SU-DHL-6 (cell line): ENCODE measurements at regions not wholly inside any gene's neighbourhood (a gene's known extent, or its start where the extent isn't known, plus 50 kb on each side); places are given as distances from the start of the nearest gene placed in this dataset.

Source experiments
- H2AFZ ChIP-seq: fragments of 200-600 bp; sonication (generic); 2 replicates; pipeline ENCODE4 v1.6.1; 2014; ENCODE audit warnings: low read depth, mild to moderate bottlenecking, moderate library complexity, mixed read lengths, antibody characterized with exemption, low read length; ENCODE audit not compliant: severe bottlenecking
- H3F3A ChIP-seq: fragments of 200-600 bp; shearing (Covaris generic); 2 replicates; pipeline ENCODE4 v1.6.0; 2016; ENCODE audit warnings: antibody characterized with exemption, mild to moderate bottlenecking; ENCODE audit not compliant: insufficient read depth
- H3K27ac ChIP-seq: fragments of 200-600 bp; sonication (generic); 2 replicates; pipeline ENCODE4 v1.5.1; 2016; ENCODE audit warnings: low read depth, mild to moderate bottlenecking, low read length, moderate library complexity, mixed read lengths
- H3K27me3 ChIP-seq: fragments of 200-600 bp; sonication (generic), shearing (Covaris generic); 2 replicates; pipeline ENCODE4 v1.6.0; 2014; ENCODE audit warnings: mild to moderate bottlenecking, low read length
- H3K36me3 ChIP-seq: fragments of 200-600 bp; sonication (generic); 2 replicates; pipeline ENCODE4 v1.6.1; 2014; ENCODE audit warnings: mild to moderate bottlenecking, low read length, mixed read lengths
- H3K4me2 ChIP-seq: fragments of 300-600, 200-600 bp; shearing (Covaris generic), sonication (generic); 2 replicates; pipeline ENCODE4 v1.6.0; 2014; ENCODE audit warnings: low read length, low read depth, mild to moderate bottlenecking; ENCODE audit not compliant: poor library complexity, severe bottlenecking
- H3K4me3 ChIP-seq: fragments of 200-600 bp; sonication (generic); 2 replicates; pipeline ENCODE4 v1.5.1; 2014; ENCODE audit warnings: antibody characterized with exemption, low read length, mild to moderate bottlenecking, mixed read lengths; ENCODE audit not compliant: insufficient read depth, poor library complexity, severe bottlenecking
- H3K79me2 ChIP-seq: fragments of 200-600 bp; sonication (generic); 2 replicates; pipeline ENCODE4 v1.6.1; 2014; ENCODE audit warnings: mild to moderate bottlenecking, low read length, moderate library complexity; ENCODE audit not compliant: insufficient read depth
- H3K9ac ChIP-seq: fragments of 200-600 bp; sonication (generic); 2 replicates; pipeline ENCODE4 v1.7.0; 2014; ENCODE audit warnings: mild to moderate bottlenecking, low read length
- H3K9me2 ChIP-seq: fragments of 200-600 bp; sonication (generic); replicated peaks from 2 replicates; pipeline ENCODE4 v1.6.1; 2014; ENCODE audit warnings: low read length; ENCODE audit not compliant: insufficient read depth
- H3K9me3 ChIP-seq: fragments of 200-600 bp; sonication (generic); 2 replicates; pipeline ENCODE4 v1.6.1; 2014; ENCODE audit warnings: low read length, mixed read lengths; ENCODE audit not compliant: insufficient read depth
- H4K20me1 ChIP-seq: fragments of 200-600 bp; sonication (generic); 2 replicates; pipeline ENCODE4 v1.6.1; 2014; ENCODE audit warnings: low read depth, mild to moderate bottlenecking, antibody characterized with exemption, low read length, moderate library complexity, mixed read lengths
- EZH2phosphoT487 ChIP-seq: fragments of 200-600 bp; sonication (generic), shearing (Covaris generic); conservative IDR thresholded peaks from 2 replicates; pipeline ENCODE4 v1.6.1; 2018; ENCODE audit warnings: mild to moderate bottlenecking, antibody characterized with exemption, low read length, moderate library complexity, mixed read lengths
- TF ChIP-seq, protein P1 (sequence below): fragments of 200-600 bp; sonication (generic); IDR thresholded peaks from one replicate; pipeline ENCODE4 v1.5.1; 2017; ENCODE audit warnings: antibody characterized with exemption, mild to moderate bottlenecking, low read length, moderate library complexity; ENCODE audit not compliant: insufficient read depth, poor library complexity, severe bottlenecking

DNA sequence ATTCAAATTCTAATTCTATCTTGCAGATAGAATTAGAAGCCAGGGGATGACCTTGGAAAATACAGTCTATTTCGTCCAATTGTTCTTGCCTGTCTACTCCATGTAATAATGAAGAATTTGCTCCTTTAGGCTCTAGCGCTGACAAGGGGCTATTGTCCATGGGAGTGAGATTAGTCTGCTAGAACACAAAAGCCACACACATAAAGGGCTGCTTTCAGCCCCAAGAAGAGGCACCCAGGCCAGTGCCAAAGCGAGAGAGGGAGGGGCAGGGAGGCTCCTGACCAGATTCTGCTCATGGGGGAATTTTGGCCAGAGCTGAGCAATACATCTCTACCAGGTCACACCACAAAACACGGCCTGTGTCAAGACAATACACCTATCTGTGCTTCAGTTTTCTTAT, 1306.9 kb downstream of the UQCRFS1 start:
- no peaks in the 10 kb centered on the region for H3K9me2 ChIP-seq
- H3F3A ChIP-seq = no peaks in the 10 kb centered on the region
- H4K20me1 ChIP-seq = no peaks in the 10 kb centered on the region
- no peak overlapping the region for H3K4me2 ChIP-seq
- H3K4me3 ChIP-seq = no peak overlapping the region
- no peaks in the 10 kb centered on the region for H3K27me3 ChIP-seq
- H3K27ac ChIP-seq = no peak overlapping the region
- no peaks in the 10 kb centered on the region for H3K79me2 ChIP-seq
- no peaks in the 10 kb centered on the region for H3K36me3 ChIP-seq
- H2AFZ ChIP-seq = no peak overlapping the region
- TF ChIP-seq, protein P1, sequence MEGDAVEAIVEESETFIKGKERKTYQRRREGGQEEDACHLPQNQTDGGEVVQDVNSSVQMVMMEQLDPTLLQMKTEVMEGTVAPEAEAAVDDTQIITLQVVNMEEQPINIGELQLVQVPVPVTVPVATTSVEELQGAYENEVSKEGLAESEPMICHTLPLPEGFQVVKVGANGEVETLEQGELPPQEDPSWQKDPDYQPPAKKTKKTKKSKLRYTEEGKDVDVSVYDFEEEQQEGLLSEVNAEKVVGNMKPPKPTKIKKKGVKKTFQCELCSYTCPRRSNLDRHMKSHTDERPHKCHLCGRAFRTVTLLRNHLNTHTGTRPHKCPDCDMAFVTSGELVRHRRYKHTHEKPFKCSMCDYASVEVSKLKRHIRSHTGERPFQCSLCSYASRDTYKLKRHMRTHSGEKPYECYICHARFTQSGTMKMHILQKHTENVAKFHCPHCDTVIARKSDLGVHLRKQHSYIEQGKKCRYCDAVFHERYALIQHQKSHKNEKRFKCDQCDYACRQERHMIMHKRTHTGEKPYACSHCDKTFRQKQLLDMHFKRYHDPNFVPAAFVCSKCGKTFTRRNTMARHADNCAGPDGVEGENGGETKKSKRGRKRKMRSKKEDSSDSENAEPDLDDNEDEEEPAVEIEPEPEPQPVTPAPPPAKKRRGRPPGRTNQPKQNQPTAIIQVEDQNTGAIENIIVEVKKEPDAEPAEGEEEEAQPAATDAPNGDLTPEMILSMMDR = no peak
- TF ChIP-seq EZH2phosphoT487 = no peak
- no peaks in the 10 kb centered on the region for H3K9me3 ChIP-seq
- H3K9ac ChIP-seq = no peak overlapping the region

DNA sequence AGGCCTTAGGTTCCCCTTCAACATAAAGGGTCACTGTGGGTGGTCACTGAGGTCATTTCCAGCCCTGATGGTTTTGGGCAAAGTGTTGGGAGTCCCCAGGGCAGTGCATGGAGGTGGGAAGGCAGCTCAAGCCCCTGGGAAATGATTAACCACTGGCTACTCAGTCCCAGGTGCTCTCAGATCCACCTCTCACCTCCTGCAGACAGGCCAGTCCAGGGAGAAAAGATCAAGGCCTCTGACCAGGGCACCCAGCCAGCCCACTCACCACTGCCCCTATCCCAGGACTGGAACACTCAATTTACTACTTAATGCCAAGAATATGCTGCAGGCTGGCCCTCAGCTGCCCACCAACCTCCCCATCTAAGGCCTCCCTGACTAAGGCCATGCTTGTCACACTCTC, 1307.9 kb downstream of the UQCRFS1 start:
- H3K79me2 ChIP-seq = no peaks in the 10 kb centered on the region
- H3K27me3 ChIP-seq = no peaks in the 10 kb centered on the region
- no peak overlapping the region for H3K27ac ChIP-seq
- TF ChIP-seq EZH2phosphoT487 = no peak
- TF ChIP-seq, protein P1 = no peak
- H3K9ac ChIP-seq = no peak overlapping the region
- no peaks in the 10 kb centered on the region for H3K9me3 ChIP-seq
- no peaks in the 10 kb centered on the region for H3K36me3 ChIP-seq
- H2AFZ ChIP-seq = no peak overlapping the region
- no peak overlapping the region for H3K4me3 ChIP-seq
- no peaks in the 10 kb centered on the region for H3F3A ChIP-seq
- H4K20me1 ChIP-seq = no peaks in the 10 kb centered on the region
- no peak overlapping the region for H3K4me2 ChIP-seq
- no peaks in the 10 kb centered on the region for H3K9me2 ChIP-seq

DNA sequence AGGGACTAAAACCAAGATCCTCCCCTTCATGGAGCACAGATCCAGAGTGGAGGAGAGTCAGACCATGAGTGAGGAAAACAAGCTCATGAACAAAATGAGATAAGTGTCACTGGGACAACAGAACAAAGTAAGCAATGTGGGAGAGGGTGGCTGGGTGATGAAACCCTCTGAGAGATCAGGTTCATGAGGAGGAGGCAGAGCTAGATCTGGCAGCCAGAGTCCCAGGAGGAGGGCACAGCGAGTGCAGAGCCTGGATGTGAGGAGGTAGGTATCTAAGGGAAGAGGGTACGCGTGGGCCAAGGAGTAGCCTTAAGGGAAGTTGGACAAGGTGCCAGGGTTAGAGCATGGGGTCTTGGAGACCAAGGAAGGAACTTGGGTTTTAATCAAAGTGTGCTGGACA, 1311.9 kb downstream of the UQCRFS1 start:
- no peaks in the 10 kb centered on the region for H3K9me2 ChIP-seq
- H3K4me3 ChIP-seq = no peak overlapping the region
- no peaks in the 10 kb centered on the region for H3F3A ChIP-seq
- H3K79me2 ChIP-seq = no peaks in the 10 kb centered on the region
- no peak overlapping the region for H3K4me2 ChIP-seq
- H3K27ac ChIP-seq = no peak overlapping the region
- H3K9ac ChIP-seq = no peak overlapping the region
- no peaks in the 10 kb centered on the region for H3K27me3 ChIP-seq
- H3K9me3 ChIP-seq = no peaks in the 10 kb centered on the region
- H2AFZ ChIP-seq = no peak overlapping the region
- no peak for TF ChIP-seq EZH2phosphoT487
- TF ChIP-seq, protein P1 = no peak
- H4K20me1 ChIP-seq = no peaks in the 10 kb centered on the region
- H3K36me3 ChIP-seq = no peaks in the 10 kb centered on the region

GRCh38 chr19:27896091-27896490, 1316.9 kb downstream of the UQCRFS1 start:
- H3F3A ChIP-seq = no peaks in the 10 kb centered on the region
- TF ChIP-seq EZH2phosphoT487 = no peak
- TF ChIP-seq, protein P1 = no peak
- H3K27me3 ChIP-seq = no peaks in the 10 kb centered on the region
- H3K4me3 ChIP-seq = no peak overlapping the region
- H3K9me2 ChIP-seq = no peaks in the 10 kb centered on the region
- H2AFZ ChIP-seq = no peak overlapping the region
- H3K36me3 ChIP-seq = no peaks in the 10 kb centered on the region
- H3K79me2 ChIP-seq = no peaks in the 10 kb centered on the region
- H4K20me1 ChIP-seq = no peaks in the 10 kb centered on the region
- no peak overlapping the region for H3K9ac ChIP-seq
- no peak overlapping the region for H3K27ac ChIP-seq
- H3K4me2 ChIP-seq = no peak overlapping the region
- no peaks in the 10 kb centered on the region for H3K9me3 ChIP-seq
